GM12878 (cell line): ENCODE measurements at regions not wholly inside any gene's neighbourhood (a gene's known extent, or its start where the extent isn't known, plus 50 kb on each side); places are given as distances from the start of the nearest gene placed in this dataset.

Source experiments
- ATAC-seq: fragments of 200-7000 bp; cut with Tn5 transposase; 3 replicates; pipeline ENCODE4 v1.9.1; 2020; ENCODE audit warnings: mild to moderate bottlenecking, moderate library complexity
- BruUV-seq: library from RNA; stranded (reverse); fragments of 400-500 nt; replicated peaks from 2 replicates; lab custom pipeline; 2021; lab: Mats Ljungman, UMichigan
- CTCF ChIA-PET: fragments of 300-600 bp; sonication (Branson Sonifier 250); formaldehyde crosslinking; extraction: SDS; loops from one replicate; lab custom pipeline; 2021; ENCODE audit warnings: inconsistent platforms; lab: Yijun Ruan, JAX
- POLR2A ChIA-PET: fragments of 350-600 bp; formaldehyde crosslinking; extraction: SDS; loops from one replicate; lab custom pipeline; 2021; ENCODE audit warnings: inconsistent platforms; lab: Charles Lee
- RAD21 ChIA-PET: fragments of 300-600 bp; sonication (Branson Sonifier 250); formaldehyde crosslinking; loops from one replicate; lab custom pipeline; 2023; ENCODE audit warnings: antibody characterized with exemption; ENCODE audit not compliant: unreplicated experiment; lab: Charles Lee
- SMC1A ChIA-PET: fragments of 300-600 bp; sonication (Branson Sonifier 250); formaldehyde crosslinking; loops from one replicate; lab custom pipeline; 2023; ENCODE audit not compliant: unreplicated experiment, uncharacterized antibody; lab: Charles Lee
- DNase-seq: peaks from one replicate; pipeline ENCODE4 v3.0.0-alpha.2; 2011; ENCODE audit warnings: low read depth, low spot score
- FAIRE-seq: peaks from 3 replicates; lab custom pipeline; 2011; peaks lifted over from hg19 to GRCh38; lab: Jason Lieb, UNC
- H2AFZ ChIP-seq: 2 replicates; pipeline ENCODE4 v1.6.0; 2011; ENCODE audit warnings: low read depth, low read length, control low read depth; ENCODE audit not compliant: control insufficient read depth
- H3K27ac ChIP-seq: 2 replicates; pipeline ENCODE4 v1.5.1; 2011; ENCODE audit warnings: control low read depth; ENCODE audit not compliant: control insufficient read depth, insufficient read depth
- H3K27me3 ChIP-seq, 2 experiments: replicated peaks in 1 of 2; 2 replicates each; pipeline versions ENCODE4 v1.6.0 to v1.6.1; 2011; ENCODE audit warnings: low read length in 1 of 2; ENCODE audit not compliant: control insufficient read depth in 2 of 2, insufficient read depth in 2 of 2
- H3K36me3 ChIP-seq, 2 experiments: 2 replicates each; pipeline ENCODE4 v1.5.1; 2011; ENCODE audit warnings: low read length in 1 of 2; ENCODE audit not compliant: control insufficient read depth in 2 of 2, insufficient read depth in 2 of 2
- H3K4me1 ChIP-seq: 2 replicates; pipeline ENCODE4 v1.6.1; 2011; ENCODE audit warnings: mild to moderate bottlenecking, low read length, moderate library complexity, mixed read lengths; ENCODE audit not compliant: control insufficient read depth, insufficient read depth
- H3K4me2 ChIP-seq: 2 replicates; pipeline ENCODE4 v1.6.0; 2011; ENCODE audit warnings: control low read depth; ENCODE audit not compliant: control insufficient read depth, insufficient read depth
- H3K4me3 ChIP-seq: fragments of 200-600 bp; sonication (generic); 2 replicates; pipeline ENCODE4 v1.5.1; 2016
- H3K79me2 ChIP-seq: 2 replicates; pipeline ENCODE4 v1.6.0; 2011; ENCODE audit warnings: low read length; ENCODE audit not compliant: control insufficient read depth, insufficient read depth
- H3K9ac ChIP-seq: 2 replicates; pipeline ENCODE4 v1.8.0; 2011; ENCODE audit warnings: low read length, control low read depth, mixed read lengths; ENCODE audit not compliant: control insufficient read depth, insufficient read depth
- H3K9me3 ChIP-seq: replicated peaks from 3 replicates; pipeline ENCODE4 v1.5.1; 2011; ENCODE audit warnings: mild to moderate bottlenecking, low read length; ENCODE audit not compliant: control insufficient read depth, insufficient read depth
- H4K20me1 ChIP-seq: 2 replicates; pipeline ENCODE4 v1.6.0; 2011; ENCODE audit not compliant: control insufficient read depth, insufficient read depth
- MLLT1 ChIP-seq: fragments of 450-650 bp; IDR thresholded peaks from 2 replicates; pipeline ENCODE4 v1.6.1; 2016; ENCODE audit warnings: mild to moderate bottlenecking
- MXI1 ChIP-seq: fragments of 150-350 bp; IDR thresholded peaks from 2 replicates; pipeline ENCODE4 v1.6.1; 2011; ENCODE audit warnings: low read depth, mild to moderate bottlenecking, inconsistent platforms, low read length, improper control_type of control experiment
- SIN3A ChIP-seq: IDR thresholded peaks from 2 replicates; pipeline ENCODE4 v1.6.1; 2012; ENCODE audit warnings: low read depth, low read length, improper control_type of control experiment
- TARDBP ChIP-seq: IDR thresholded peaks from 2 replicates; pipeline ENCODE4 v1.6.1; 2016; ENCODE audit warnings: borderline replicate concordance
- ZNF24 ChIP-seq: fragments of 450-650 bp; IDR thresholded peaks from 2 replicates; pipeline ENCODE4 v1.6.1; 2017; ENCODE audit warnings: antibody characterized with exemption, mild to moderate bottlenecking
- ZNF274 ChIP-seq: IDR thresholded peaks from one replicate; pipeline ENCODE4 v1.8.0; 2011; ENCODE audit not compliant: insufficient read length, insufficient read depth
- ZNF622 ChIP-seq: fragments of 450-650 bp; IDR thresholded peaks from 2 replicates; pipeline ENCODE4 v1.6.1; 2017; ENCODE audit warnings: mild to moderate bottlenecking, inconsistent platforms
- WGBS: methylation state at CpG from one replicate; pipeline ENCODE4 v1.1.6; 2016; ENCODE audit warnings: low lambda C conversion rate; ENCODE audit not compliant: insufficient replicate concordance, insufficient coverage; ENCODE audit errors: missing lambda C conversion rate; 5-methylcytosine and 5-hydroxymethylcytosine counted together
- in situ Hi-C: fragments of 300-500 bp; cut with MboI; formaldehyde crosslinking; loops from 9 replicates; pipeline ENCODE4 v1.14.3; 2018; ENCODE audit warnings: mixed read lengths
- intact Hi-C: fragments of 100-400 bp; cut with micrococcal nuclease; formaldehyde crosslinking; loops from one replicate; pipeline ENCODE4 v1.14.2; 2022; ENCODE audit not compliant: unreplicated experiment
- TF ChIP-seq, protein P1 (sequence below): fragments of 150-350 bp; IDR thresholded peaks from 2 replicates; pipeline ENCODE4 v1.6.1; 2016; ENCODE audit warnings: low read depth, low read length

DNA sequence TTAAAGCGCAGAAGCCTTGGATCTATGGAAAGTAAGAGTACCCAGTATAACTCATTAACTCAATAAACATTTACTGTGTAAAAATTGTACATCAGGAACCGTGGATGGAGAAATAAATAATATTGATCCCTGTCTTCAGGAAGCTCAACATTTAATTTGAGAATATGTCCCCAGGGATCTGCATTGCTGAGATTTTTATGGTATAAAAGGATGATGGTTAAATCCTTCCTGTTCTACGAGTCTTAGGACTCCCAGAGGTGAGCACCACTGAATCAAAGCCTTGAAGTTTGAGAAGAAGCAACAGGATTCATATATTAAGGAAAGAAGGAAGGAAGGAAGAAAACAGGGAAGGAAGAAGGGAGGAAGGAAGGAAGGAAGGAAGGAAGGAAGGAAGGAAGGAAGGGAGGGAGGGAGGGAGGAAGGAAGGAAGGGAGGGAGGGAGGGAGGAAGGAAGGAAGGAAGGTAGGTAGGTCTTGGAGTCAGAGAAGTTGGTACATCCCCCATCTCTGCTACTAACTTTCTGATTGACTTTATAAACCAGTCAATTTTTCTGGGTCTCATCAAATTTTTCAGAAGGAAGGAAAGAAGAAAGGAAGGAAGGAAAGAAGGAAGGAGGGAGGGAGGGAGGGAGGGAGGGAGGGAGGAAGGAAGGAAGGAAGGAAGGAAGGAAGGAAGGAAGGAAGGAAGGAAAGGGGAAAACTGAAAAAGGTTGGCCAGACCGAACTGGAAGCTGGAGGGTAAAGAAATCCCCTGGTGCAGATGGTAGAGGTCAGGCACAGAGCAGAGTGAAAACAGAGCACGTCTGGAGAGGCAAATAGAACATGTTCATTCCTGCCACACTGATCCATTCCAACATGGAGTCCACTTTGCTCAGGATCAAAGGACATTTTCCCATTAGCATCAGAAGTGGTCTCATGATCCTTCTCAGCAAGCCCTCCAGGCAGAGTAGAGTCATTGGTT is 422.2 kb upstream of the CDH11 start:
- in situ Hi-C loops, result loop anchor here (10.0 kb wide), 1 partner anchor 59 kb away; no protein-coding TSS in a partner anchor
- Histone ChIP-seq H3K9ac (no peak overlapping the region), H4K20me1 (no peaks in the 10 kb centered on the region), H3K4me1 (no peaks in the 10 kb centered on the region), H3K79me2 (no peaks in the 10 kb centered on the region), H3K4me2 (no peak overlapping the region), H2AFZ (no peak overlapping the region), H3K4me3 (no peak overlapping the region), H3K27ac (no peak overlapping the region), H3K27me3 (no peaks in the 10 kb centered on the region), H3K9me3 (no peaks in the 10 kb centered on the region), H3K36me3 (no peaks in the 10 kb centered on the region)
- 29% methylated on average over 5 of the region's 5 CpGs for WGBS
- no peak for TF ChIP-seq ZNF24
- TF ChIP-seq, protein P1, sequence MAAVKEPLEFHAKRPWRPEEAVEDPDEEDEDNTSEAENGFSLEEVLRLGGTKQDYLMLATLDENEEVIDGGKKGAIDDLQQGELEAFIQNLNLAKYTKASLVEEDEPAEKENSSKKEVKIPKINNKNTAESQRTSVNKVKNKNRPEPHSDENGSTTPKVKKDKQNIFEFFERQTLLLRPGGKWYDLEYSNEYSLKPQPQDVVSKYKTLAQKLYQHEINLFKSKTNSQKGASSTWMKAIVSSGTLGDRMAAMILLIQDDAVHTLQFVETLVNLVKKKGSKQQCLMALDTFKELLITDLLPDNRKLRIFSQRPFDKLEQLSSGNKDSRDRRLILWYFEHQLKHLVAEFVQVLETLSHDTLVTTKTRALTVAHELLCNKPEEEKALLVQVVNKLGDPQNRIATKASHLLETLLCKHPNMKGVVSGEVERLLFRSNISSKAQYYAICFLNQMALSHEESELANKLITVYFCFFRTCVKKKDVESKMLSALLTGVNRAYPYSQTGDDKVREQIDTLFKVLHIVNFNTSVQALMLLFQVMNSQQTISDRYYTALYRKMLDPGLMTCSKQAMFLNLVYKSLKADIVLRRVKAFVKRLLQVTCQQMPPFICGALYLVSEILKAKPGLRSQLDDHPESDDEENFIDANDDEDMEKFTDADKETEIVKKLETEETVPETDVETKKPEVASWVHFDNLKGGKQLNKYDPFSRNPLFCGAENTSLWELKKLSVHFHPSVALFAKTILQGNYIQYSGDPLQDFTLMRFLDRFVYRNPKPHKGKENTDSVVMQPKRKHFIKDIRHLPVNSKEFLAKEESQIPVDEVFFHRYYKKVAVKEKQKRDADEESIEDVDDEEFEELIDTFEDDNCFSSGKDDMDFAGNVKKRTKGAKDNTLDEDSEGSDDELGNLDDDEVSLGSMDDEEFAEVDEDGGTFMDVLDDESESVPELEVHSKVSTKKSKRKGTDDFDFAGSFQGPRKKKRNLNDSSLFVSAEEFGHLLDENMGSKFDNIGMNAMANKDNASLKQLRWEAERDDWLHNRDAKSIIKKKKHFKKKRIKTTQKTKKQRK, result no peak
- no peak for TF ChIP-seq MLLT1
- TF ChIP-seq MXI1, result no peak
- no peak for TF ChIP-seq SIN3A
- no peak for TF ChIP-seq TARDBP
- no peak for TF ChIP-seq ZNF274
- no peak for TF ChIP-seq ZNF622
- intact Hi-C loops, result no loop called here
- ChIA-PET RAD21 (no interaction called here), CTCF (no interaction called here), POLR2A (no interaction called here), SMC1A (no interaction called here)
- FAIRE-seq (no peak), DNase-seq (no peak), ATAC-seq (no peak)
- no TSS peak for BruUV-seq
